Uterus (tissue), 2 donors: ENCODE measurements at regions not wholly inside any gene's neighbourhood (a gene's known extent, or its start where the extent isn't known, plus 50 kb on each side); places are given as distances from the start of the nearest gene placed in this dataset.

Experiments used
- CTCF ChIP-seq, 4 experiments: fragments of 200-600 bp in 2 of 4; fragments of 450-650 bp in 2 of 4; sonication (generic) in 2 of 4; IDR thresholded peaks; one replicate each; pipeline ENCODE4 v1.5.1; 2016 to 2019; ENCODE audit warnings: antibody characterized with exemption in 4 of 4, mild to moderate bottlenecking in 2 of 4, moderate library complexity in 1 of 4
- POLR2A ChIP-seq, 2 donors: fragments of 450-650 bp; IDR thresholded peaks; one replicate each; pipeline ENCODE4 v1.6.1; 2016; ENCODE audit warnings: antibody characterized with exemption in 2 of 2, mild to moderate bottlenecking in 1 of 2, moderate library complexity in 1 of 2

GRCh38 chr2:71937396-71937795 is 210.3 kb downstream of the CYP26B1 start:
- TF ChIP-seq CTCF (IDR thresholded peaks at IDR 0.05) (no peak), POLR2A (IDR thresholded peaks at IDR 0.05) (no peak)
